BJ (cell line): ENCODE measurements at regions not wholly inside any gene's neighbourhood (a gene's known extent, or its start where the extent isn't known, plus 50 kb on each side); places are given as distances from the start of the nearest gene placed in this dataset.

Experiments used
- CTCF ChIA-PET: fragments of 350-600 bp; formaldehyde crosslinking; extraction: SDS; loops from one replicate; lab custom pipeline; 2021; ENCODE audit warnings: antibody characterized with exemption, inconsistent platforms; lab: Yijun Ruan, JAX
- POLR2A ChIA-PET: fragments of 300-600 bp; sonication (Branson Sonifier 250); formaldehyde crosslinking; extraction: SDS; loops from one replicate; lab custom pipeline; 2021; ENCODE audit warnings: antibody characterized with exemption; lab: Charles Lee
- DNase-seq: peaks from one replicate; pipeline ENCODE4 v3.0.0-alpha.2; 2011; ENCODE audit warnings: low read depth
- H3K27me3 ChIP-seq: 2 replicates; pipeline ENCODE4 v1.6.0; 2011; ENCODE audit warnings: low read length; ENCODE audit not compliant: control insufficient read depth, insufficient read depth
- H3K36me3 ChIP-seq: 2 replicates; pipeline ENCODE4 v1.5.1; 2011; ENCODE audit warnings: low read length; ENCODE audit not compliant: control insufficient read depth, insufficient read depth
- H3K4me3 ChIP-seq: 2 replicates; pipeline ENCODE4 v1.5.1; 2011; ENCODE audit warnings: low read depth, mild to moderate bottlenecking, control low read depth, low read length
- TF ChIP-seq, protein P1 (sequence below): IDR thresholded peaks from 2 replicates; pipeline ENCODE4 v1.5.1; 2011; ENCODE audit warnings: low read depth, mild to moderate bottlenecking, control low read depth, inconsistent platforms, low read length, moderate library complexity; ENCODE audit not compliant: insufficient read depth

DNA sequence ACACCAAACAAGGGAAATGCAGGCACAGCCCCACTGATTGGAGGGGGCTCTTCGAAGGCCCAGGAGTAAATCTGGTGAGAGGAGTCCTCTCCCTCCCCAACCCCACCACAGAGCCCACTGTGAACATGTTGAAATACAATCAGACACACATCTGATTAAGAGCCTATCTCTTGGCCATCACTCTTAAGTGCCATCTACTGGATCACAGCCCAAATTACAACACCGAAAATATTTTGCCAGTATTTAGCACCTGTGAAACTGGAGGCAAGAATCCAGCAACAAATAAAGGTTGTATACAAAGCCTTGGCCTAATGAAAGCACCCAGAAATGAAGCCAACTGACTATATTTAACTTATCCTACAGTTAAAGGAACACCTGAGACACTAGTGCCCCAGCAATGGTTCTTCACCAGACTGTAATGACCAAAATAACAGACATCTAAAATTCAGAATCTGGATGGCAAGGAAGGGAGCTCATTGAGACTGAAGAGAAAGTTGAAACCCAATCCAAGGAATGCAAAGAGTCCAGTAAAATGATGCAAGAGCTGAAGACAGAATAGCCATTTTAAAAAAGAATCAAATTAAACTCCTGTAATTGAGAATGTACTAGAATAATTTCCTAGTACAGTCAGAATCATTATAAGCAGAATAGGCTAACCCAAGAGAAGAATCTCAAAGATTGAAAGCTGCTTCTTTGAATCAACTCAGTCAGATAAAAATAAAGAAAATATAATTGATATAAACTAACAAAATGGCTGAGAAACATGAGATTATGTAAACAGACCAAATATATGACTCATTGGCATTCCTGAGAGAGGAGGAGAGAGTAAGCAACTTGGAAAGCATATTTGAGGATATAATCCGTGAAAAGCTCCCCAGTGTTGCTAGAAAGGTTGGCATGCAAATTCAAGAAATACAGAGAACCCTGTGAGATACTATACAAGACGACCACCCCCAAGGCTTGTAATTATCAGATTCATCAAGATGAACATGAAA, 1117.0 kb downstream of the FLRT2 start:
- TF ChIP-seq, protein P1, sequence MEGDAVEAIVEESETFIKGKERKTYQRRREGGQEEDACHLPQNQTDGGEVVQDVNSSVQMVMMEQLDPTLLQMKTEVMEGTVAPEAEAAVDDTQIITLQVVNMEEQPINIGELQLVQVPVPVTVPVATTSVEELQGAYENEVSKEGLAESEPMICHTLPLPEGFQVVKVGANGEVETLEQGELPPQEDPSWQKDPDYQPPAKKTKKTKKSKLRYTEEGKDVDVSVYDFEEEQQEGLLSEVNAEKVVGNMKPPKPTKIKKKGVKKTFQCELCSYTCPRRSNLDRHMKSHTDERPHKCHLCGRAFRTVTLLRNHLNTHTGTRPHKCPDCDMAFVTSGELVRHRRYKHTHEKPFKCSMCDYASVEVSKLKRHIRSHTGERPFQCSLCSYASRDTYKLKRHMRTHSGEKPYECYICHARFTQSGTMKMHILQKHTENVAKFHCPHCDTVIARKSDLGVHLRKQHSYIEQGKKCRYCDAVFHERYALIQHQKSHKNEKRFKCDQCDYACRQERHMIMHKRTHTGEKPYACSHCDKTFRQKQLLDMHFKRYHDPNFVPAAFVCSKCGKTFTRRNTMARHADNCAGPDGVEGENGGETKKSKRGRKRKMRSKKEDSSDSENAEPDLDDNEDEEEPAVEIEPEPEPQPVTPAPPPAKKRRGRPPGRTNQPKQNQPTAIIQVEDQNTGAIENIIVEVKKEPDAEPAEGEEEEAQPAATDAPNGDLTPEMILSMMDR, result 0 out of 2 replicates have a peak, but pooled peaks have one; percentile 19
- DNase-seq, result no peak
- POLR2A ChIA-PET, result no interaction called here
- CTCF ChIA-PET, result interaction anchor here (0.8 kb wide), 1 partner anchor 151 kb away, joined by 3 read pairs; no protein-coding TSS in a partner anchor
- Histone ChIP-seq H3K4me3 (no peak overlapping the region), H3K36me3 (no peaks in the 10 kb centered on the region), H3K27me3 (no peaks in the 10 kb centered on the region)

DNA sequence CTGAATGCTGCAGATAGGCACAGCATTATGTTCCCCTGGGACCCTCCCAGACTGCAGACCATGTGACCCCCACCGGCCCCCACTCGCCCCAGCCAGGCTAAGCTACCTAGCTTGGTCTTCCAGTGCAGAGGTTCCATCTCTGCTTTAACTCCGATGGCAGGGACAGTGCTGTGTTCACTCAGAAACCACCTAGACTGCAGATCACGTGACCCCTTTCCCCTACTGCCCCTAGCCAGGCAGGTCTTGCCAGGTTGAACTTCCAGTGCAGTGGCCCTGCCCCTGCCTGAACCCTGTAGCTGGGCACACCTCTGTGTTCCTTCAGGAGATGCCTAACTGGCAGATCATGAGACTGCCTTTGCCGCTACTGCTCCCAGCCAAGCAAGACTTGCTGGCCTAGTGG, 1116.2 kb downstream of the FLRT2 start:
- ChIA-PET POLR2A (no interaction called here), CTCF (interaction anchor here (1.7 kb wide), 1 partner anchor 12 kb away, joined by 6 read pairs; no protein-coding TSS in a partner anchor)

DNA sequence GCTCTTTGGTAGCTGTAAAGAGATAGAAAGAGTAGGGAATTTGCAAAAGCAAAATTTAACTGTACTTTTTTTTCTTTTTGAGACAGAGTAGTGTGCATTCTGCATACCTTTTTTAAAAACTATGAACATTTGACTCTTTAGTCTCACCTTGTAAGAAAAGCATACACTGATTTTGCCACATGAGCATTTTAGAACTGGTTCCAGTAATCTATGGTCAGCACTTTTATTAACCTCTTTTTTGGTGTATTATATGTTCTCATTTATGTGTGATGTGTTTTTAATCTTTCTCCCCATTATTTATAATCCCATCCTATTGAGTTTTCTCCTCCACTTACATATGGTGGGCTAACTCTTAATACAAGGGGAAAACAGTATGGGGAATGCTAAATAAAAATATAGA, 1111.4 kb downstream of the FLRT2 start:
- ChIA-PET CTCF (no interaction called here), POLR2A (no interaction called here)
- Histone ChIP-seq H3K4me3 (no peak overlapping the region), H3K36me3 (no peaks in the 10 kb centered on the region), H3K27me3 (no peaks in the 10 kb centered on the region)
- no peak for DNase-seq
- TF ChIP-seq, protein P1, result no peak

More for the DNA sequence above, 1116.2 kb downstream of the FLRT2 start:
- H3K4me3 ChIP-seq, result no peak overlapping the region
- H3K27me3 ChIP-seq, result no peaks in the 10 kb centered on the region
- no peaks in the 10 kb centered on the region for H3K36me3 ChIP-seq
- TF ChIP-seq, protein P1, result no peak
- DNase-seq, result no peak

DNA sequence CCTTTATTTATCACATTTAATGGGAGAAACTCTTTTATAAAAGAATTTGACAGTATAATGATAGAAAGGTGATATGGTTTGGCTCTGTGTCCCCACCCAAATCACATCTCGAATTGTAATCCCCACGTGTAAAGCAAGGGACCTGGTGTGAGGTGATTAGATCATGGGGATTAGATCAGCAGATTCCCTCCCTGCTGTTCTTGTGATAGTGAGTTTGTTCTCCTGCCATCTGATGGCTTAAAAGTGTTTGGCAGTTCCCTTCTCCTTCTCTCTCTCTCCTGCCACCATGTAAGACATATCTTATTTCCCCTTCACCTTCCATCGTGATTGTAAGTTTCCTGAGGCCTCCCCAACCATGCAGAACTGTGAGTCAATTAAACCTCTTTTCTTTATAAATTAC, 1110.3 kb downstream of the FLRT2 start:
- ChIA-PET CTCF (interaction anchor here (1.0 kb wide), 1 partner anchor 14 kb away, joined by 3 read pairs; no protein-coding TSS in a partner anchor), POLR2A (no interaction called here)
- H3K27me3 ChIP-seq, result no peaks in the 10 kb centered on the region
- TF ChIP-seq, protein P1, result no peak
- H3K36me3 ChIP-seq, result no peaks in the 10 kb centered on the region
- no peak for DNase-seq
- no peak overlapping the region for H3K4me3 ChIP-seq

DNA sequence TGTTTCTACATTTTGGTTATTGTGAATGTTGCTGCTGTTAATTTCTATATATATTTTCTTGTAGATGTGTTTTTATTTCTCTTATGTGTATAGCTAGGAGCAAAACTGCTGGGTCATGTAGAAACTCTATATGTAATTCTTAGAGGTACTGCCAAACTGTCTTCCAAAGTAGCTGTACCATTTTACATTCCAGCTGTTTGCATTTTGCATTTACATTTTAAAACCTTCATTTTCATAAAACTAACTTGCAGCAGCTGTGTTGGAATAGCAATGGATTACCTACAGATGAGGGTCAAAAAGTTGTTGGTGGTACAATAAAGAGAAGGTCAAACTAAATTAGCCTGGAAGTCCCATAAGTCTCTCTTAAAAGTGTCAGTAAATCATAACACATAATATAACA, 1109.7 kb downstream of the FLRT2 start:
- ChIA-PET POLR2A (no interaction called here), CTCF (no interaction called here)
- DNase-seq, result no peak
- H3K27me3 ChIP-seq, result no peaks in the 10 kb centered on the region
- no peak overlapping the region for H3K4me3 ChIP-seq
- H3K36me3 ChIP-seq, result no peaks in the 10 kb centered on the region
- TF ChIP-seq, protein P1, result no peak
